ENCODE measurements at regions not wholly inside any gene's neighbourhood (a gene's known extent, or its start where the extent isn't known, plus 50 kb on each side); places are given as distances from the start of the nearest gene placed in this dataset.

GRCh38 chr11:21897752-21898151 lies 295.1 kb upstream of the ANO5 start:
- TF ChIP-seq CTCF (conservative IDR thresholded peaks at IDR 0.05 in 1 of 2, IDR thresholded peaks at IDR 0.05 in 1 of 2; ENCODE audit: low read depth in 1 of 2, low read length in 2 of 2), result no peak
- no peak for TF ChIP-seq EZH2 (IDR thresholded peaks at IDR 0.05; ENCODE audit: low read length, missing control alignments)
